Mucosa of gallbladder (tissue), 1 donor: ENCODE measurements at regions not wholly inside any gene's neighbourhood (a gene's known extent, or its start where the extent isn't known, plus 50 kb on each side); places are given as distances from the start of the nearest gene placed in this dataset.
A peak's percentile ranks its signal among the peaks of the same experiment; 100 is the strongest.

Source experiments
- DNase-seq: peaks from one replicate; pipeline ENCODE4 v3.0.0-alpha.2; 2020; ENCODE audit warnings: low spot score
- donor health status: DM: no; HTN: no; CAD: no.

GRCh38 chr3:3745693-3746092, 53.5 kb upstream of the LRRN1 start:
- DNase-seq: no peak

GRCh38 chr3:3744826-3745225, 54.4 kb upstream of the LRRN1 start:
- DNase-seq: no peak

DNA sequence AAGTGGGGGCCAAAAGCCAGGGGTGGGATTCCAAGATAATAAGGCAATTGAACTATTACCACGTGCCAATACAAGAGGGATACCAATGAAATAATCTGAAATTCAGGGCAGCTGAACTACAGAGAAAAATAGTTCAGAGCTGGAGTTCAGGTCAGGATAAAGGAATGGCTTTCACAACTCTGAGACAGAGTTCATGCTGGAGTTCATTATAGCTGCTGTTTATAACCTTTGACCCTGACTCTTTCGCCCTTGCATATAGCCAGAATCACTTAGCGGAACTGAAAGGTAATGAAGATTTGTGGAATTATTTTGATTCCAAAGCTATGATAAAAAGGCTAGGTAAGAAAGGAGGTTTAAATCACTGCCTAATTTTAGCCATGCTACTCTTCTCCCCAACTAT, 55.5 kb upstream of the LRRN1 start:
- DNase-seq: no peak

- no peak for DNase-seq
These were observed 59.2 kb upstream of the LRRN1 start for GRCh38 chr3:3740061-3740460.

GRCh38 chr3:3739330-3740060, 59.7 kb upstream of the LRRN1 start:
- no peak for DNase-seq

- DNase-seq: no peak
These were observed 61.7 kb upstream of the LRRN1 start for GRCh38 chr3:3737531-3737930.

DNA sequence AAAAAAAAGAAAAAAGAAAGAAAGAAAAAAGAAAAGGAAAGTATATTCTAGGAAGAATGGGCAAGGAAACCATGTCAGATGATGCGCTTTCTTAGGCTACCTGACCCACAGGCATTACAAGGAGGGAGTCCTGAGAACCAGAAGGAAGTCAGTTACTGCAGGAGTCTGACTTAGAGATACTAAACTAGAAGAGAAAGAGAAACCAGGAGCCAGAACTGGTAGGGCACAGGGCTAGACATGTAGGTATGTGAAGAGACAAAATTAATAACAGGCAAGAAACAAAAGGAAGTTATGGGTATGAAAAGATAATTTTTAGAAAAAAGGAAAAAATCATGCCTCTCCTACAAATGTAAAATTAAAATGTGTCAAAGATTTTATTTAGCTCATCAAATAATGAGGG, 63.3 kb upstream of the LRRN1 start:
- no peak for DNase-seq

- no peak for DNase-seq
These were observed 64.3 kb upstream of the LRRN1 start for GRCh38 chr3:3734881-3735280.

- no peak for DNase-seq
These were observed 70.0 kb upstream of the LRRN1 start for GRCh38 chr3:3729261-3729660.

- DNase-seq: no peak
These were observed 72.7 kb upstream of the LRRN1 start for GRCh38 chr3:3726549-3726948.

DNA sequence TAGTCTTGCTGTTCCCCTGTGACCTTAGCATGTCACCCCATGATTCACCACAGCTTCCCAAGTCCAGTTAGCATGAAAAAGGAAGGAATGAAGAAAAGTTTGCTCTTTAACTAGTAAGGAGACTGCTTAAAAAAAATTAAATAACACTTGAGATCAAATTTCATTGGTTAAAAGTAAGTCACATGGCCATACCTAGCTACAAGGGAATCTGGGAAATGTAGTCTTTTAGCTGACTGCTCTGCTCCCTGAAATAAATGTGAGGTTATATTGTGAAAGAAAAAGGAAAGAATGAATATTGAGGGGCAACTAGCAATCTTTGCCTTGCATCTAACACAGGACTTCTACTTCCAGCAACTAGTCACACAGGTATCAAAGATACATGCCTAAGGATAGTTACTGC, 84.7 kb upstream of the LRRN1 start:
- DNase-seq: no peak

DNA sequence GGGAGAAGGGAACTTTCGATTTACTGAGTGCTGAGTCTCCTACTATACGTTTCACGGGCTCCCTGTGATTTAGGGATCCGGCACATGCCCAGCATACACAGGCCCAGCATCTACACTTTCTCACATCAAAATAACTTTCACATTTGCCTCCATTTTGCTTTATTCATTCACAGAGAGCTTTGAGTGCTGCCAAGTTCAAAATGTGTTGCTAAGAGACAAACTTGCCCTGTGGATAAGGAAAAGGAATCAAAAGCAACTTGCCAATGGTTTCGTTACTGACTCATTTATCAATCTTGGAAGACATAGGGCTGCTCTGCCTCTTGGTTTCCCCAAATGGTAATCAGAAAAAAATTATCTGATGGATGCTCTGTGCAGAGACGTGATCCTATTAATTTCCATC, 86.3 kb upstream of the LRRN1 start:
- DNase-seq: no peak

DNA sequence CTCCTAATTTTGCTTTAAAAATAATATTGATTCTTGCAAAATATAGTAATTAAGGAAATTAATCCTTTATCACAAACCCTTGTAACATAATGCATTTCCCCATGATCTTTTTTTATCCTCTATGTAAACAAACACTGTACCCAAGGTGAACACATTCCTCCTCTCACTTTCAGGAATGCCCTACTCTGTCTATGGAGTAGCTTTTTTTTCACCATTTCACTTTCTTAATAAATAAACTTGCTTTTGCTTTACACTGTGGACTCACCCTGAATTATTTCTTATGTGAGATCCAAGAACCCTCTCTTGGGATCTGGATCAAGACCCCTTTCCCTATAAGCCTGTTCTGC, 90.5 kb upstream of the LRRN1 start:
- DNase-seq: no peak

DNA sequence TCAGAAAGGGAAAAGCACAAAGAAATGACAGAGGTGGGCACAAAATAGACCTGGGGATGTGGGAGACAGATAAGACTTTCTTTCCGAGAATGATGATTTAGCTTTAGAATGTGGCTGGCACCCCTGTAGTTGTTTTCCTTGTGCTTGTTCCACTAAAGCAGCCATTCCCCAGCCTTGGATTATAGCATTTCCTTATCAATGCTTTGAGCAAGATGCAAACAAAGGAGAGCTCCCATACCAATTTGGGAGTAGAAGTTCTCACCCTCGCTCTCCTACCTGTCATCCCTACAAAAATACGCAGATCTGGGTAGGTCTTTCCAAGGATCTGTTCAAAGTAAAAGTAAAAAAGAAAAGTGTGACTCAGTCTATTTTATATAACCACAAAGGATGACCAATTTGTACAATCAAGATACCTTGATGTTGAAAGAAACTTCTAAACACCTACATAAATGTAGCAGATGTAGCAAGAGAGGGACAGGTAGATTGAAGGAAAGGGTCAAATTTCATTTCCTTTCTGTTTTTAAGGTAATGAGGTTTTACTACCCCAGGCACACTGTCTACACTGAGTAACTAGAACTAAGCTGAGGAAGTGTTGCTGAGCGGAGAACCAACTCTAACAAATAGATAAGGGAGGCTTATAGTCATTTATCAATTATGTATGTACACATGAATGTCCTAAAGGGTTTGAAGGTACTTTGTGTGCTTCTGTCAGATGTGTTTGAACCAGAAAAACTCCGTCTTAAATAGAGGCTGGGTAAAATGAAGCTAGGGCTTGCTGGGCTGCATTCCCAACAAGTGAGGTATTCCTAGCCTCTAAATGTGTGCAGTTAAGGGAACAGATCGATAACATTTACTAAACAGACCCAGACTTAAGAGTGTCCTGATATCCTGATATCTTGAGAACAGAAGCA, 91.1 kb upstream of the LRRN1 start:
- peak; percentile 64 for DNase-seq

- no peak for DNase-seq
These were observed 94.0 kb upstream of the LRRN1 start for GRCh38 chr3:3705090-3705775.

- no peak for DNase-seq
These were observed 97.3 kb upstream of the LRRN1 start for GRCh38 chr3:3701949-3702348.

GRCh38 chr3:3699816-3700633, 99.2 kb upstream of the LRRN1 start:
- no peak for DNase-seq

GRCh38 chr3:3699407-3699806, 99.8 kb upstream of the LRRN1 start:
- no peak for DNase-seq

- DNase-seq: no peak
These were observed 102.9 kb upstream of the LRRN1 start for GRCh38 chr3:3696345-3696744.

- no peak for DNase-seq
These were observed 105.6 kb upstream of the LRRN1 start for GRCh38 chr3:3693593-3693992.

GRCh38 chr3:3689601-3690375, 109.4 kb upstream of the LRRN1 start:
- DNase-seq: no peak
